DMS53 (cell line): ENCODE measurements at regions not wholly inside any gene's neighbourhood (a gene's known extent, or its start where the extent isn't known, plus 50 kb on each side); places are given as distances from the start of the nearest gene placed in this dataset.
A peak's percentile ranks its signal among the peaks of the same experiment; 100 is the strongest.

Source experiments
- DNase-seq: peaks from one replicate; lab custom pipeline; 2025; lab: John Stamatoyannopoulos, UW

DNA sequence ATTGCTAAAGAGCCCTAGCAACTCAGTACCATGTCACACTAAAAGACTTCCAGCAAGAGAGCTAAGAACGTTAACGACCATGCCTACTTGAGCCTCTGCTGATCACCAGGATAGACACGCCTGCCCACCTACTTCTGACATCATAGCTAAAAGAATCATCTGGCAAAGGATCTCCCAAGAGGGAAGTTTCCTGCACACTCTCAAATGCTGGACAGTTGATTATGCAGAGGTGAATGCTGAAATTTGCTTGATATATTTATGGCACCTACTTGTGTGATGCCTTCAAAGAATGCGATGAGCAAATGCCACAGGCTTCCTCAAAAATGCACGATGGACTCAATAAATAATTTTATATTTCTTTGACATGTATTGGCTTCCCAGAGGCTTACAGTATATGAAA lies 113.6 kb downstream of the GALC start:
- no peak for DNase-seq

DNA sequence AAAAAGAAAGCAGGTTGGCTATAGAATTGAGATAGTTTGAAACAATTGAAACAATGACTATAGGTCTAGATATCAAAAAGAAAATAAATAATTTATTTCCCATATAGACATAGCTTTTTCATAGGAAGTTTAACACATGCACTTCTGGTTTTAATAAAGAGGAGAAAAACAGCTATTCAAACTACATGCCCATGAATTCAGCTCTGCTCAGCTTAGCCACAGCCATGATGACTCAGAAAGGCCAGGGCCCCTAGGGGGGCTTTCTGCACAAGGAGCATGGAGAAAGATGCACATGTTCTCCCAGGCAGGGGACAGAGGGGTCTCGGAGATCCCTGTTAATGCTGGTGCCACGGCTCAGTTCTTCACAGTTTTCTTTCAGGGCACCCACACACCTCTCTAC lies 114.0 kb downstream of the GALC start:
- DNase-seq, result no peak

DNA sequence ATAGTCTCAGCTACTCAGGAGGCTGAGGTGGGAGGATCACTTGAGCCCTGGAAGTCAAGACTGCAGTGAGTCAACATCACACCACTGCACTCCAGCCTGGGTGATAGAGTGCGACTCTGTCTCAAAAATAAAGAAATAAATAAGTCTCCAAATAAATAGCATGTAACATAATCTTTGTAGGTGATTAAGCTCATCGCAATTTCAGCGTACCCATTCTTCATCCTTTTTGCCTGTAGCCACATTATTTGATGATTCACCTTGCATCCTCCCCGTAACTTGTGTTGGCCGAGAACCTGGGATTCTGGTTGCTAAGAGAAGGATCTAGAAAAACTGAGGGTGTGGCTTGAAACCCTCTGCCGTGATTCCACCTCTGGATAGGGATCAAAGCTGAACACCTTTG lies 115.1 kb downstream of the GALC start:
- no peak for DNase-seq

DNA sequence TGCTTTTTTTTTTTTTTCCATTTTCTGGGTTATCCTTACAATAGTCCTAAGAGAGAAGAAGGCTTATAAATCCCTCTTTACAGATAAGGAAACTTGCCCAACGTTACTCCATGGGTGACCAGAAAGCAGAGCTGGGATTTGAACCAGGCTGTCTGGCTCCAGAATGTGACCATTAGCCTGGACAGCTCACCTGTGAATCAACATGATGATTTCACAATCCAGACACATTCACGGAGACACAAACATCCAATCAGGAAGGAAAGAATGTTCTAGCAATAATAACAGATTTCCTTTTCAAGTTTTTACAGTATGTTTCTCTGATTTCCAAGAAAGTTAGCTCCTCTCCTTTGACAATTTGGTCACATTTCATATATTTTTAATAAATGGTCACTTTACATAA lies 118.3 kb downstream of the GALC start:
- DNase-seq, result no peak

DNA sequence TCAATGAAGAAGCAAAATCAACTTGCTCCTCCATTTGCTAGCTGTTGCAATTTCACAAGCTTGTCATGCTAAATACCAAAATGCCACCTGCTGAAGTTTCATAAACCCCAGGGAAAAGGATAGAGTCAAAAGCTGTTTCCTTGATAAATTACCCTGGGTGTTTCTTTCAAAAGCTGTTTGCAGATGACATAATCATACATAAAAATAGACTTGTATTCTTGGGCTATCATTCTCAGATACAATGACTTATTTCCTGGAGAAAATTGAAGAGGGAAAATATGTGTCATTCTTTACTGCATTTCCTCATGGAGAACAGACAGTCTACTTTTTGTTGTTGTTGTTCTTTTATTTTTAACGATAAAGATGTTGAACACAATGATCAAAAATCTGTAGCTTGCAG lies 119.2 kb downstream of the GALC start:
- peak; percentile 6 for DNase-seq

DNA sequence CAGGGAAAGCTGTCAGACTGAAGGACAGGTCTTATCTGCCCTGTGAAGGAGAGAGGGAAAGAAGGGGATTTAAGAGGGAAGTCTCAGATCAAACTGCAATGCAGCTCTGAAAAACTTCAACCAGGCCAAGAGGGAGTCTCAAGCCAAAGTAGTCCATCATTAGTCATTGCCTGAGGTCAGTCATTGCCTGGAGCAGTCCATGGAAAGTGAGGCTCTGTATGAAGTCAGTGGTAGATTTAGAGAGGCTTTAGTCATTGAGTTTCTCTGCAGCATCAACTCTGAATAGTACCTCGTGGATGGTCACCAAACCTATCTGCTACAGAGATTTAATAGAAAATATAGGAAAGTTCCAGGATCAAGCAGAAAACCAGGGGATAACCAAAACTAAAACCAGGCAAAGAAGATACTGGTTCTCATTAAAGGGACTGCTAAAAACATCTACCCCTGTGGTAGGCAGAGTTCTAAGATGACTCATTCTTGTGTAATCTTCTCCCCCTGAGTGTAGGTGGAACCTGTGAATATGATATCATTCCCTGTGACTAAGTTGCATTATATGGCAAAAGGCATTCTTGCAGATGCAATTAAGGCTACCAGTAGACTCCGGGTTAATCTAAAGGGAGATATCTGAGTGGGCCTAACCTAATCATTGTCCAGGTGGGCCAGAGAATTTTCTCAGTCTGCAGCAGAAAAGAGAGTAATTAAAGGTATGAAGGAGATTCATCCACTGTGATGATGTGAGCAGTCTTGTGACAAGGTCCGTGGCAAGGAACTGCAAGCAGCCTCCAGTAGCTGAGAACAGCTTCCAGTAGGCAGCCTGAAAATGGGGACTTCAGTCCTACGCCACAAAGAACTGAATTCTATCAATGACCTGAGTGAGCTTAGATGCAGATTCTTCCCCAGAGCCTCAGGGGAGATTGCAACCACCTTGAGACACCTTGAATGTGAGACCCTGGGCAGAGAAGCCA lies 123.1 kb downstream of the GALC start:
- peak; percentile 46 for DNase-seq

DNA sequence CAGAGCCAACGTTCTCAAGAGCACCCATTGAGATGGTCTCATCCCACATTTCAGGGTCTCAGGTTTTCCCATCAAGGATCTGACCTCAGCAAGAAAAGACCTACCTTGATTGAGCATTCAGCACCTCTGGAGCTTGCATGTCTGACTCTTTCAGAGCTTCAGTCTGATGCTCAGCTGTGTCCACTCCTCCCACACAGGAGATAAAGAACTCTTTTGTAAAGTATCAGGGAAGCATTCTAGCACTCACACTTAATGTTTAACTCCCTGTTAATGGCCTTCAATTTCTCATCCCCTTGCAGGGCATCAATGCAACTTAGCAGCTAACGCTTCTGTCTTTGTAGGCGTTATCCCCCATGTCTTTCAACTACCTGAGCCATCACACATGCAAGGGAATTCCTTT lies 124.1 kb downstream of the GALC start:
- DNase-seq, result no peak

DNA sequence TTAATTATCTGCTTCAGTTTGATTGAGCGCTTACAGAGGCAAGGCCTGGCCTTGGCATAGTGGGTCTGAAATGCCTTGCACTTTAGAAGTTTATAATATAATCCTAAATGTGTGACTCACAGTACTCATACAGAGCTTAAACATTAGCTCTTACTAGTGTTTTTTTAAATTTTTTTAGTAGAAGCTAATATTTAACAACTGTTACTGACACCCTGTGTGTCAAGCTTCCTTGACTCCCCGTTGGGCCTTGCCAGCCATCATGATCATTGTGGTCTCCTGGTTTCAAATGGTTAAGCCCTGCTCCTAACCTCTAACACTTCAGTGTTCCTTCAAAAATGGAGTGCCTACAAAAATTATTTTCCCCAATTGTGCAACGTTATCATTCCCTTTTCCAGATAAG lies 126.9 kb downstream of the GALC start:
- DNase-seq, result no peak

DNA sequence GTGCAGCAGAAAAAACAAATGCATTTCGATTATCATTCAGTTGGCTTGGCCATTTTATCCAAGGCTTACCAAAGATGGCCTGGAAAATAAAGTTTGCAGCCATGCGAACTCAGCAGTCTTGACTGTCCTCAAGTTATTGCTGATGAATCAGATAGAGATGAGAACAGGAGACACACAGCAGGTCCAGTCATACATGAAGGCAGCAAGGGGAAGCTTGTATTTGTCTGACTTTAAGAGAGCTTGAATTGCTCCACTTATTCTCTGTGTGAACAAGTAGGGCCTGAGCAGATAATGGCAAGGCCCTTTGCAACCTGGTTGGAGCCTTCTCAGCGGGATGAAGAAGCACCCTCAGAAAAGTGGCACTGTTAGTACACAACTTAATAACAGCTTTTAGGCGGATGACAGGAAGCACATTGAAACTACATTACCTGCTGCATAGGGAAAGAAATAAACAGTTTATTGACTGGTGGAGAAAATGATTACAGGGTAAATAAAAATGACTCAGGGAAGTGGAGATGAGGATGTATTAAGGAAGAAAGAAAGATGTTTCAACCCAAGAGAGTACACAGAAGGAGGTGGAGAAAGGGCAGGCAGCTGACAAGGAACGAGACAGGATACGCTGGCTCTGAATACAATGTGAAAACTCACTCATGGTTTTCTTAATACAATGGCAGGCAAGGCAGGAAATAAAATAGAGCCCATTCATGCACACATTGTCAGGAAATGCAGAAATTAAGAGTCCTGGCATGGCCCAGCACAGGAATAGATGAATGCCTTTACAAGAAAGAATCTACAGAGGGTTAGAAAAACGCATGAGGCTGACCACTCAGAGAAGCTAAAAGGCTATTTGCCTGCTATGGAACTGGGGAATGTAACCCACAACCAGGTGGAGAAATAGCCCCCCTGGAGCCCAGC lies 128.4 kb downstream of the GALC start:
- no peak for DNase-seq

DNA sequence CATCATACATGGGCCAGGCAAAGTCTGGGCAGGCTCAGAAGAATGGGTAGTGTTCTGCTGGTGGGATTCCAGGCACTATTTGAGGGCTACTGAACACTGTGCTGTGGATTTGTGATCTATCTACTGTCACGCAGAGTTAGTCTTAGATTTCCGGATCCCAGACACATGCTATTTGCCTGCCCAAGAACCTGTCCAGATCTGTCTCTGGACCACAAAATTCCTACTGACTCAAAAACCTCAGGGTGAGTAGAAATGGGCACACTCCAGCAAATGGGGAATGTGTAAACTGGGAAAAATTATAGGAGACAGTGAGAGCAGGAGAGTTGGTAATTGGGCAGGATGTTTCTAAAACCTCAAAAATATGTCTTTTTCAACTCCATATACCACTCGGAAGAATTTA lies 129.9 kb downstream of the GALC start:
- DNase-seq, result no peak

DNA sequence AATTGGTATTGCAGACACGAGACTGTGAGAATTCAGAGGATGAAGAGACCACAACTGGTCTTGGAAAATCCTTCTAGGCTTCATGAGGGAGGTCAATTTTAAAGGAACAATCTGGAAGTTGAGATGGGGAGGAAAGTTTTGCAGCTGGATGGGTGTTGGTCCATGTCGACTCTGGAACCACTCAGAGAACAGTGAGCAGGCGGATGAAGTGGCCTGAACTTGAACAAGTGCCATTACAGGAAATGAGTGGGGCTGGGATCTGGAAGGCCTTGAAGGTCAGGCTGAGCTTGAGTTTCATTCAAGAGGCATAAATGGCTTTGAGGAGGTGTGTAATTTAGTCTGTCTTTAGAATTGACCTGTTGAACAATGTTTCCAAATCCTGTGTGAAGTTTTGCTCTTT lies 140.9 kb downstream of the GALC start:
- DNase-seq, result peak; percentile 9

DNA sequence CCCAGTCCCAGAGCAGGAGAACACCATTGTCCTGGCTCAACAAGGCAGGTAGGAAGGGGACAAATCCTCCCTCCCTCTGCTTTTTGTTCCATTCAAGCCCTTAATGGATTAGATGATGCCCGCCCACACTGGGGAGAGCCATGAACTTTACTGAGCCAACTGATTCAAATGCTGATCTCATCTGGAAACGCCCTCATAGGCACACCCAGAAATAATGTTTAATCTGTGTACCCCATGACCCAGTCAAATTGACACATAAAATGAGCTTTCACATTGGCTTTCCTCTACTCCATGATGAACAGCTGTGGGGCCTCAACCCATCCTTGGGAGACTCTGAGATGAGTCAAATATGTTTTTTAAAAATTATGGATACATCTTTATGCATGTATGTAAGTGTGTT lies 141.8 kb downstream of the GALC start:
- DNase-seq, result no peak

DNA sequence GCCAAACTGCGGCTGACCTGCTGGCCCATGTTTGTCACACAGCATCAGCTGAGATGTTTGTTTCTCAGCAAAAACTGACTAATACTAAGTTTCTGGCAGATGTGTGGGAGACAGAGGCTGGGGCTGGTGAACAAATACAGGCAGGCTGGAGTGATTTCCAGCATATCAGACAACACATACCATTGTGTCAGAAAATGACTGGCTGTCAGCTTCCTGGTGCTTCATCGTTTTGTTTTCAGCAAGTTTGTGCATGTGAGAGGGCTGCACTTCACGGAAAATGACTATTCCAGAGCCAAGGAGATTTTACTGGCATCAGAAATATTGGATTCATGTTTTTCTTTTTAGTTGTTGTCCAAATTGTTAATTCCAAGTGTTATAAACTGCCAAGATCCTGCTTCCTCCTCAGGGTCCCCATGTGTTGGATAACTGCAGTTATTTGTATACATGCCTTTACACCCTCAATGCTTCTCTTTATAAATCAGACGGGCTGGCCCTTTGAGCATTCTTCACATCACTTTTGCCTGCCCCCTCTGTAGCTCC lies 145.7 kb downstream of the GALC start:
- no peak for DNase-seq

DNA sequence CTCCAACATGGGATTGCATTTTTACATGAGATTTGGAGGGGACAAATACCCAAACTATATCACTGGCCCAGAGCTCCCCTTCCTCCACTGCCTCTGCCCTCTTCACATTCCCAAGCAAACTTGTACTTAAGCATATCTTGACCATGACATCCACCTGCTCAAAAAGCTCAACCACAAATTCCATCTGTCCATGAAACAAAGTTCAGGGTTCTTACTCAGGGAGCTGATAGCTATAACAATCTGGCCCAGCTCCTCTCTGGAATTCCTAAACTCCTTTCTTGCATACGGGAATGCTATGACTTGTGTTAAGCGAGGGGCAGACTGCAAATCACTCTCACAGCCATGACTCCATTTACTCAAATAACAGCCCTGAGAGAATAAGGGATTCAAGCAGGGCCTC lies 152.1 kb downstream of the GALC start:
- DNase-seq, result no peak

DNA sequence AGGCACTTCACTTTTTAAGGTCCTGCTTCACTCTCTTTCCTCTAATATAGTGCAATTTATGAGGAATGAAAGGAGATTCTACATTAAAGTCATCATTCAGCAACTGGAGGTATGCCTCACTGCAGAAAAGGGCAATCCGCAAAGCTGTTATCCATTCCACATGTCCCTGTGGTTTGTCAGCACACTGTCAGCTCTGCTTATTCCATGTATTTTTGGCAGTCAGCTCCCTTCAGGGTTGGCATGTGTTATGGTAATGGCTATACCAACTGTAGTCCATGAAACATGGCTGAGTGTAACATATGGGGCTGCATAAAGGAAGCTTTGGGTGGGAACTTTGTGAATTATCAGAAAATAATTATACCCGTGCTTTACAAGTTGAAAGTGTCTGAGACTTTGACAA lies 154.1 kb downstream of the GALC start:
- no peak for DNase-seq

DNA sequence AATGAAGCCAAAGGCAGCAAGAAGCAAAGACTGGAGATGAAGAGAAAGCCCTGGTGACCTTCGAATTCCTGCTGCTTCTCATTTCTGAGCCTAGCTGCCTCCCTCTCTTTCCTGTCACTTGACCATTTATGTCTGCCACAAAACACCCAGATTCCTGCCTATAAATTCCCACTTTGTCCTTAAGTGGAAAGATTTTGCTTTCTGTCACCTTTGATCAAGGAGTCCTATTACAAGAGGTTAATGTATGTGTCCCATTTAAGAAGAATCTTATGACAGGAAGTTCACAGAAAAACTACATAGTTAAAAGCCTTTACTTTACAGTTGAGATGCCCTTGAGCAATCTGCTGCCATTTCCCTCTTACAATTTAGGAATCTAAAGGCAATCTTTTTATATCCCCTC lies 155.7 kb downstream of the GALC start:
- no peak for DNase-seq

DNA sequence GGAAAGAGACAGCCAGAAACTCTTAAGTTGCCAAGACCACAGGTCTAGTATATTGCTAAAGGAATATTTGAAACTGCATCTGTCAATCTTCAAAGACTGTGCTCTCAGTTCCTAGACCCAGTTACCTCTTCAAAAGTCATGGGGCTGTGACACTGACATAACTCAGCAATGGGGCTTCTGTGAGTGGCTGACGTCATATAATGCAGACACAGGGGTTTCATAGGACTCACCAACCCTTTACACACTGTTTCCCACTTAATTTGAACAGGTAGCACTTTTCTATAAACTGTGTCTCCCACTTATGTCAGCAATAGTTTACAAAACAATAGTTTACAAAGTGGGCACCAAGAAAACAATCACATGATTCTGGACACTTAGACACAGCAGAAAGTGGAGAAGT lies 158.4 kb downstream of the GALC start:
- no peak for DNase-seq

DNA sequence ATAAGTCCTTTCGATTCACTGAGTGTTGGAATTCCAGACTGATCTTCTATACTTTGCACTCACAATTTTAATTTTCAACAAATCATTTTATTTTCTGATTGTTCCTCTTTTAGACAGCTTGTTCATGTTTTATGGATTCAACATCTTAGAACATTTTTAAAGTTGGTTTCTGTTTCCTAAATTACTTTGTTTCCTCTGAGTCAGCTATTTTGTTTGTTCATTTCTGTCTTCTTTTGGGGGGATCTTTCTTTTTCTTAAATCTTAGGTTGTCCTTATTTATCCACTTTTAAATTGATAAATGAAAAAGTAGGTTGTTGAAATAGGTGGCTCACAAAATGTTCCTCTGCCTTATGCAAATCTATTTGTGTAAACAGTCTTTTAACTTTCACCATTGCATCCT lies 160.0 kb downstream of the GALC start:
- no peak for DNase-seq

DNA sequence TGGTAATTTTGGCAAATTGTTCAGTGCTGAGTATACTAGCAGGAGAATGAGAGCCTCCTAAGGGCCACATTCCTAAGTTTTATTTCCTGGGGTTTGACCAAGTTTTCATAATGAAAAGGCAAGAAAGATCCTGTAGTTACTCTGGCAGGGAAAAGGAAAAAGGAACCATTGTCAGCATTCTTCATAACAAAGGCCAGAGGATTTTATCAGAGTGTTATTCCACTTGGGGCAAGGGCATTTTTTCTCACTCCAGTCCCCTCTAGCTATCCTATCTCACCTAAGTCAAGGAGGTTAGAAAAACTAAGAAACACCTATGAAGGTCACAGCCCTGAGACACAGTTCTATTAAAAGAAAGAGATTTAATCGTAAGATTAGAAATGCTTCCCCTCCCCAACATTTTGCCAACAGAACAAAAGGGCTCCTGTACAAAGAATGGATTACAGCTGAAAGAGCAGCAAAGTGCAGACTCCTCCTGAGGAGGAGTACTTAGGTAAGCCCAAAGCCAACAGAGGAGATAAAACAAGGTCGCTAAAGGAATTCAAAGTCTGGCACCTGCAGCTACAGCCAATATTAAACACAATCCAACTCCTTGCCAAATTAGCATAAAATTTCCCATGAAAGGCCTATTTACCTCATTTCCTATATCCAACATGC lies 162.4 kb downstream of the GALC start:
- DNase-seq, result no peak

DNA sequence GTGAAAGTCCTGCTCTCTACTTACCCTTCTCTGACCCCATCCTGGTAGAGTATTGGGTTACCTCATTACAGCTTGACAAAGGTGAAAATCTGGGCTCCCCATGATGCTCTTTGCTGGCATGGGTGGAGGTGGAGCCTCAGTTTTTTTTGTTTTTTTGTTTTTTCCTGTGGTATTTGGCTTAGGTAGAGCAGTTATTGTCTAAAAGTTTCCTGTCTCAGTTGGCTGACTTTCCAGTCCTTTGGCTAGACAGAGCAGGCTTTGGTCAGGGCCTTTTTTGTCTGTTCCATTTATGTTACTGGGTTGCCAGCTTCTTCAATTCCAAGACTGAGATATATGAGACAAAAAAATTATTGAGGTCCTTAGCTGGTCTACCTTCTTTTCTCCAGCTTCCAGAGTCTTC lies 163.4 kb downstream of the GALC start:
- no peak for DNase-seq

DNA sequence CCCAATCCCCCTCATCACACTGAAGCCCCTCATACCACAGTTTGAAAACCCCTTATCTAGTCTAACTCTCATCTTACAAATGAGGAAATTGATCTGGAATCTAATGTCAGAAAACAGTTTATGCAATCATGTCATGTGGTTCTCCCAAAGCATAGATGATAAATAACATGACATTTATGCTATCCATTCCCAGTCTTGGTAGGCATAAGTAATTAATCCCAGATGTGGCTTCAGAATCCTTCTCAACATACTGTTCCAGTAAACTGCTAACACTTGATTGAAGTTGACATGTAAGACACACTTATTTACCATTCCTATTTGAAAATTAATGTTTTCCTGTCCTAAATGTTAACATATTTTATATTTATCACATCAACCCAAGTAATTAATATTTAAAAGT lies 168.7 kb downstream of the GALC start:
- DNase-seq, result no peak

DNA sequence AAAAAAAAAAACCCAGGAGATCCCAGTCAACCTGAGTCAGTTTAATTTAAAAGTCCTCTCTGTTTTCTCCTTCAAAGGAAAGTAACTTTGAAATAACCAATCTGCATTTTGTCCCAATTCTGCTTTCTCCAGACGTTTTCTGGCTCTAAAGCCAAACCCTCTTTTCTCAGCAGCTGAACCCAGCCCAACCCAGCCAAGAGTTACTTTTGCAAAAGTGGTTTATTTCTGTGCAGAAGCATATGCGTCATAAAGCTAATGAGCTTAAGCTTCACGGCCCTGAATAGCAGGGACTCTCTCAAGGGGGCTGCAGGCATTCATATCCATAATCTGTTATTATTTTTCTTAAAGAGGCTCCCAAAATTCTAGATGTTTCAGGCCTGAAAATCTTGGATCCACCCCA lies 176.6 kb downstream of the GALC start:
- no peak for DNase-seq
